HG03103 (cell line): ENCODE measurements at regions not wholly inside any gene's neighbourhood (a gene's known extent, or its start where the extent isn't known, plus 50 kb on each side); places are given as distances from the start of the nearest gene placed in this dataset.

ENCODE experiments used
- ATAC-seq: cut with Tn5 transposase; IDR thresholded peaks from one replicate; pipeline ENCODE4 v1.9.1; 2021; ENCODE audit warnings: low read depth; ENCODE audit not compliant: unreplicated experiment

DNA sequence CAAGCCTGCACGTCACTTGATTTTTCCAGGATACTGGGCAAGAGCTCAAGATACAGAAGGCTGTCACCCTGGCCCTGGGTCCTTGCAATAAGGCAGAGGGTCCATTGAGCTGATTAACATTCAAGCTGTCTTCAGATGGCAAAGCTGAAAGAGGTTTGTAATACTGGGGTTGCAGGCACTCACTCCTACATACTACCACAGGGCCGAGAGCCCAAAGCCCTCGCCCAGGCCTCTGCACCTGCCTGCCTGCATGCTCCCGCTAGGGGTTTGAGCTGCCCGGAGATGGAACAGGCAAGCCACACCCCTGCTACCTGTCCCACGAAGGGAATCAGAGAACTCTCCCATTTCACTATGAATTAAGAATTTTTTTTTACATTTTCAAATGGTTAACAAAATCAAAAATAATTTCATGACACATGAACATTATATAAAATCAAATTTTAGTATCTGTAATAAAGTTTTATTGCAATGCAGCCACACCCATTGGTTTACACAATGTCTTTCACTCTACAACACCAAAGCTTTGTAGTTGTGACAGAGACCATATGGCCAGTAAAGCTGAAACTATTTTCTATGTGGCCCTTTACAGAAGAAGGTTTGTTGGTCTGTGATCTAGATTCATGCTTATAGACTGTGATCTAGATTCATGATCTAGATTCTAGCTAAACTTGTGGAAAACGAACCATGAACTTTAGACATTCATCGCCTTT, 530.4 kb upstream of the IGFBP7 start:
- no peak for ATAC-seq

DNA sequence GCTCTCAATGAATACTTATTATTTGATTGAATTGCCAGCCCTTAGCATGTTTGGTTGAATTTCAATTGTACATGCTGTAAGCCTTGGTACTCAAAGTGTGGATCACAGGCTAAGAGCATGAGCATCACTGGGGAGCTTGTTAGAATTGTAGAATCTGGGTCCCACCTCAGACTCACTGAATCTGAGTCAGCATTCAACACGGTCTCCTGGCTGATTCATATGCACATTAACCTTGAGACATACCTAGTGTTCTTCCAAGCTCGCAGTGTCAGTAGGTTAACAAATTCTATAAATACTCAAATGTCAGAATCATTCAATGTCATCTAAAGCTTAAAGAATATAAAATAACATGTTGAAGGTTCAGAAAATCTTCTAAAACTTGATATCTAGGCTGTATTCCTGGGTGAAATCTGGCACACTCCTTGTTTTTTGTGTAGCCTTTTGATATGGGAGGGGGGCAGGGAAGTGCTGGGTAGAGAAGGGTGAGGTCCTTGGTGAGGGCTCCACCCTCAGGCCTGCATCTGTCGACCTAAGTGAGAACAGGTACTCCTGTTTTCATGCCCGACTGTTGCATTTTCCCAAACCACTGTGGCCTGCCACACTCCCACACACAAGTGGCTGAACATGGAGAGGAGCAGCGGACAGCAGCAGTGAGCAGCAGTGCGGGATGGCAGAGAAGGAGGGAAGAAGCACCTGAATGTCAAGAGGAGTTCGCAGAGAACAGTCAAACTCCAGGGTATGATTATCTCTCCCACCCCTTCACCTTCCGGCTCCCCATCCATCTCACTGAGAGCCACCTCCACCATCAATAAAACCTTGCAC, 529.6 kb upstream of the IGFBP7 start:
- no peak for ATAC-seq

DNA sequence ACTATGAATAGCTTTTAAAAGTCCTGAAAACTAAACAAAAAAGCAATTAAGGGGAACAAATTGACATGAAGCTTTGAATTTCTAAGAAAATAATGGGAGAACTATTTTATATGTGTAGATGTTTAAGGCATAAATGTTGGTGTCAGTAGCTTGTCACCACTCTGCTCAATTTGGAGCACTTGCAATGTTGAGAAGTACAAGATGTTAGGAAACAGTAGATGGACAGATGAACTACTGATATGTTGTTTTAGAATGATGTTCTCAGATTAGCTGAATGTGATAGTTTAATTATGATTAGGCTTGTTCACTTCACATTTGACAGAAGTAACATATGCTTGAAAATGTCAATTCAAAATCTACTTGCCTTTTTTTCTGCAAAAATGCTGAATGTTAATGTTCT, 525.7 kb upstream of the IGFBP7 start:
- no peak for ATAC-seq

DNA sequence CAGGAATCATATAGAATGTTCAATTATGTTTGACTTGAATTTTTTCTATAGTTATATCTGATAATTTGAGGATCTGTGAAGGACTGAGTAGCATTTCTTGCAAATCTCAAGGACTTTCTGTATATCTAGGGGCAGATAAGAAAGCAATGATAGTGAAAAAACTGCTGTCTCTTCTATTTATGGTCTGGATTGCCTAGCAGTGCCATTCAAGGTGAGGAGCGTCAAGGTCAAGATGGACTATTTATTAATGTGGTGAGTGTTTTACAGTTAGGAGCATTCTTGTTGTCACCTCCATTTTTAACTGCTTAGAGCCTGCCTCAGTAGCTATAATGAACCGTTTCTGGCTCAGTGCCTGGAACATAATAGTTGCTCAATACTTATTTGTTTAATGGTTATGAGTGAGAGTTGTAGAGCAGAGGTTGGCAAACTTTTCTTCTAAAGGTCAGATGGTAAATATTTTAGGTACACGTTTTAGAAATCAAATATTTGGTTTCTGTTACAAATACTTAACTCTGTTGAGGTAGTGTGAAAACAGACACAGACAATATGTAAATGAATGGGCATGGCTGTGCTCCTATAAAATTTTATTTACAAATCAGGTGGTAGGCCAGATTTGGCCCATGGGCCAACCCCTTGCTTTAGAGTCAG, 523.2 kb upstream of the IGFBP7 start:
- no peak for ATAC-seq

DNA sequence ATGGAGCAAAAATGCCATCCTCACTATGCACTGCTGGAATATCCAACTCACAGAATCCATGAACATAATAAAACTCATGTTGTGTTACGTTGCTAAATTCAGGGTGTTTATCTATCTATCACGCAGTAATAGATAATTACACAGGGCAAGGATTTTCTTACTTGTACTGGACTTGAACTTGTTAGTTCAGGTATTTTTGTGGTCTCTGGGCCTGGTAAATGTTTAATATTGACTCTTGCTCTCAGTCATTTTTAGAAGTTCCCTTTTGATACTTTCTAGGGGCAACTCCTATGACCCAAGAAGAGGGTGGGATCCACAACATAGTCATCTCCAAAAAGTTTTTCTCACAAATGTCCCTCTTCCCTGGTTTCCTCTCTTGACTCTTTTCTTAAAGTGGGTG, 522.4 kb upstream of the IGFBP7 start:
- ATAC-seq: no peak

DNA sequence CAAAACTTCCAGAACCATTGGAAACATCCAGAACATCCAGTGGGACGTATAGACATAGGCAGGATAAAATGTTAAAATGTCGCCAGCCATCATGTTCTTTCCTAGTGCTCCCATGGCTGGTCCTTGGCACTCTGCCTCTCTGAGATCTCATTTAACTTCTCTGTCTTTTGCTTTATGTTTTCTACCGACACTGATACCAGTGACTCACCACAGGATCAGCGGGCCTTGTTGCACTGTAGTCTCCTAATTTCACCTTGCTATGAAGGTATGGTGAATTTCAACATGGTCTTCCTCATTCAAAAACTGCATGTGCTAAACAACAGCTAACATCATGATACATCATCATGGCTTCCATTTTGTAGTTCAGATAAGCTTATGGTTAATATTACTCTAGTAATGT, 521.0 kb upstream of the IGFBP7 start:
- ATAC-seq: no peak

DNA sequence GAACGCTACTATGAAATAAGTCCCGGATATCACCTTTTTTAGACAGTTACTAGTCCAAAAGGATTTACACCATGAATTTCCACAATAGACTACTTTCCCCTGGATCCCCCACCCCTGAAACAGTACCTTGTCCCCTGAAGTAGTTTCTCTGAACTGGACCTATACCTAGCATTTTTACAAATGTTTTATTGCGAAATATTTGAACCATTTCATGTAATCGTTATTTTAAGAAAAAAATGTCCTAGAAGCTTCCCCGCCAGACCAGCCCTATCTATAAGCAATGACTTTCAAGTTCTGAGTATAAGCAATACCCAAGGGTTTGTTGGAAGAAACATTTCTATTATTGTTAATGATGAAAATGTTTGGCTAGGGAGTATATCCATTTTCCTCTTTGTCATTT, 517.8 kb upstream of the IGFBP7 start:
- no peak for ATAC-seq

DNA sequence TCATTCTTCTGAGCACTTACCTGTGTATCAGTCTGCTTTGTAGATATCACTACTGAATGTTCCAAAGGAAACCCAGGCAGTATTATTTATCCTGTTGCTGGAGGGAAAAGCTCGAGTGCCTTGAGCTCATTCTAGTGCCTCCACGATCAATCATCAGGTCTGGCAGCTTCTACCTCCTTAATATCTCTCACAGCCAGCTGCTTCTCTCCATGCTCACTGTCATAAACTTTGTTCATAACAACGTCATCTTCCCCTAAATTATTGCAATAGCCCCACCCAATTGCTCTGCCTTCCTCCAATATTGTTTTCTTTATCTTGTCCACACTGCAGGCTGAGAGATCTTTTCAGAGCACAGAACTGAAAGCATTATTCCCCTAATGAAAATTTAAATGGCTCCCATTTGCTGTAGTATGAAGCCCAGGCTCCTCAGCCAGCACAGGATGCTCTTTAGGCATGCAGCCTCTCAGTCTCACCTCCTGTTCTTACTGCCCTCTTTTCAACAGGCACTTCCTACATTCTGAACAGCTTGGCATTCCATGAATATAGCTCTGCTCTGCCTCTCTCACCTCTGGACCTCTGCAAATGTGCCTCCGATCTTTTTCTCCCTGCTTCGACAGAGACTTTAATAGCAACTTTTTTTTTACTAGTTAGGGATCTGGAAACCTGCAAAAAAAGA, 504.2 kb upstream of the IGFBP7 start:
- no peak for ATAC-seq

DNA sequence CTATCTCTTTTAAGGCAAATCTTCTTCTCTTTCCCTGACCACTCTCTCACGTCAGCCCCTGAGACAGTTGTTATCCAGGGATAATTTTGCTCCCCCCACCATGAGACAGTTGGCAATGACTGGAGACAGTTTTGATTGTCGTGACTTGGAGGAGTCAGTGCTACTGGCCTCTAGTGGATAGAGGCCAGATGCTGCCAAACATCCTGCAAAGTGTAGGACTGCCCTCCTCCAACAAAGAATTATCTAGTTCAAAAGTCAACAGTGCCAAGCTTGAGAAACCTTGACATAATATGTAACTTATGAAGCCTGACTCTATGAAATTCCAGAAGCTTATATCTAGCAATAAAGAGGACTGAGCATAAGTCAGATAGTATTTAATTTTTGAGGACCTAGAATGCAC, 502.1 kb upstream of the IGFBP7 start:
- no peak for ATAC-seq

DNA sequence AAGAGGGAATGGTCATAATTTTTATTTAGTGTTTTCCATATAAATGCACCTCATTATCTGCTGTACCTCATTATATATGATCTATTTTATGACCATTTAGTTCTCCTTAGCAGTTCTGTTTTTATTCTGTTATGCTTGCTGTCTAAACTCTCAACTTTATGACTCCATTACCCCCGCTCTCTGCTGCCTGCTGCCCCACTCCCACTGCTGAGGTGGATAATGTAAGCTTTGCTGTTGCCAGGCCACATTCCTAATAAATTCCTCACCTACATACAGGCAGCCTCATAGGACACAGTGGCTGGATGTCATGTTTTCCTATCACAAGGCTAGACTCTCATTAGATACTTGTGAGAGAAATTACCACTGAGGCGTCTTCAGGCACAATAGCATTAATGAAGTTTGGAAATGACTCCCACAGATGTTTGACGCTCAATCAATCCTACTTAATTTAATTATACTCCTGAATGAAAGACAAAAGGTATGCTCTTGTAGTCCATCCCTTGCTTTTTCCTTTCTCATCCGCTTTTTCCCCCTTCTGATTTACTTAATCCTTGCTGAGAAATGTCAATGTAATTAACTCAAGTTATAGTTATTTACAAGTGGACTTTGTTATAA, 497.5 kb upstream of the IGFBP7 start:
- no peak for ATAC-seq

DNA sequence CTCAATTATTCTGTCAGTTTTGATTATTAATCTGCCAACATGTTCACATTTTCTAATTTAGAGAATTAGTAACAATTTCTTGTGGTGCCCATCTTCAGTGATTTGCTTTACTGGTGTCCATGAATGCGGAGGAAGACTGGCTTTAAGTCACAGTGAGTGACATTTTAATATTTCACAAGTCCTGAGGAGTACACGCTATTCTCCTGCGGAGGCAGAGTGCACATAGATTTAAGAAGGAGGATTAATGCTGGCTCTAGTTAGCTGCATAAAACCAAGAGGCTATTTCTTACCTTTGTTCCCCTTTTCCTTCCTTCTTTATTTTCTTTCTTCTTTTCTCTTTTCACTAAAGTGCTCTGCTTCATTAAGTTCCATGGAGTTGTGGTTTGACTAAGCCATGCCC, 495.2 kb upstream of the IGFBP7 start:
- ATAC-seq: no peak

DNA sequence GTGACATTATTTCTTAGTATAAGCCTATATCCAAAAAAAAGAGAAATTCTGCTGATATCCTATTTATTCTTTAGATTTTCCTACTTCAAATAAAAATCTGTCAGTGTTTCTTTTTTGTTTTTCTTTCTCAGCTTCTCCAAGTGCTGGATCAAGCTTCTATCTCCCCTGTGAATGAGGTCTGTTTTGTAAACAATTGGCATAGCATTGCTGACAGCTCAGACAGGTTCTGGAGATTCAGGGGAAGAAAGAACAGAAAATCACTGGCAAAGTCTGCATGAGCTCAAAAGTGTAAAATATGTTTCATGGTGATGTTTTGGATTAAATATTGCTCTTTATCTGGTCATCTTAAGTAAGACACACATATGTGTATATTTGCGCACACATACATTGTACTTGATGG, 492.0 kb upstream of the IGFBP7 start:
- ATAC-seq: no peak

DNA sequence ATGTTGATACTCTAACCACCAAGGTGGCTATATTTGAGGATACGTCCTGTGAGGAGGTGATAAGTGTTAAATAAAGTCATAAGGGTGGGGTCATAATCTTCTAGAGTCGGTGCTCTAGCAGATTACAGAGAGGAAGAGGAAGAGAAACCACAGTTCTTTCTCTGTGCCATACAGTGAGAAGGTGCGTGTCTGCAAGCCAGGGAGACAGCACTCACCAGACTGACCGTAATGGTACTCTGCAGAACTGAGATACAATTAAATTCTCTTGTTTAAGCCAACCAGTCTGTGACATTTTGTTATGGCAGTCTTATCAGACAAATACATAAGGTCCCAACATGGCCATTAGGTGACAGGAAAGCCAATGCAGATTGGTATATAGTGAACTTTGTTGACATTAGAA, 480.9 kb upstream of the IGFBP7 start:
- ATAC-seq: no peak

DNA sequence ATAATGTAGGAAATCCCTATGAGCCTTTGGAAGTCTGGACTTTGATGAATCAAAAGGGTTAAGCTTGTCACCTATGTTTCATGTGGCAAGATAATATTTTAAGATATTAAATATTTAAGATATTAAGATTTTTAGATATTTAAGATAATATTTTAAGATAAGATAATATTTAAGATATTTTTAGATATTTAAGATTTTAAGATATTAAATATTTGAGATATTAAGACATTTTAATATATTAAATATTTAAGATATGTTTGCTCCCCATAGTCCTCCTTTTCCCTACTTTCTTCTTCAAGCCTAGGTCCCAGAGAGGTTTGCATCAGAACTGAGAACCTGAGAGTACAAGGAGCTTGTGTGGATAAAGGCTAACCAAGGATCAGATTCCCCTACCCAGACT, 478.4 kb upstream of the IGFBP7 start:
- no peak for ATAC-seq

DNA sequence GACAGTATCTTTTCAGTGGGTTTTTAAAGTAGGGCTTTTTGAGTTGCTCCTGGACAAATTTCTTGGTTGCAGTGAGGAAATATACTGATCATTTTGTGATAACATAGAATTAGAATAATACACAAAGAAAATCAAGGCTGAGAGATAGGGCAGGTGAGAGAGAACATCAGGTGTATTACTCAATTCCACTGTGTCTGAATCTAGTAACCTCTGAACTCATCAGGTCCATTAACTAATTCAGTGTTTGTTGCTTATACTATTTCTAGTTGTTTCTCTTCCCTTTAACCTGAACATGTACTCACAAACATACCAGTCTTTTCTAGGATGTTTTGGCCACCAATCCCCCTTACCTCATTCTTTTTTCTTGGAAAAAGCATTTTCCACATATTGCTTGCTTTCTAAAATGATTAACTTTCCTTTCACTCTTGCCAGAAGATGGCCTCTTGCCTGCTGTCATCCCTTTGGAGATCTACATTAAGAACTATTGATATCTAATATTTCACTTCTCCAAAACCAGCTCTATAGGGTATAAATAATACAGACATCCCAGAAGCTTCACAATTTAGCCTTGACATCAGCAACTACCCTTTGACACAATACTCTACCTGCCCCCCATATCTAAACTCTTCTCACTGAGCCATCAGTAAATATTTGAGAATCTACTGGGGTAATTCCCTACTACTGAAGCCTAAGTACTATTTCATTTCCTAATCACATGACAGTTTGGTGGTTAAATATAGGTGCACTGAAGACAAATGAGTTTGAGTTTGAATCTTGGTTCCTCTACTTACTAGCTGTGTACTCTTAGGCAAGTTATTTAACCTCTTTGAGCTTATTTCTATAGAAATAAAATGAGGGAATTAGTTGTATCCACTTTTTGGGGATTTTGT, 470.8 kb upstream of the IGFBP7 start:
- ATAC-seq: no peak

DNA sequence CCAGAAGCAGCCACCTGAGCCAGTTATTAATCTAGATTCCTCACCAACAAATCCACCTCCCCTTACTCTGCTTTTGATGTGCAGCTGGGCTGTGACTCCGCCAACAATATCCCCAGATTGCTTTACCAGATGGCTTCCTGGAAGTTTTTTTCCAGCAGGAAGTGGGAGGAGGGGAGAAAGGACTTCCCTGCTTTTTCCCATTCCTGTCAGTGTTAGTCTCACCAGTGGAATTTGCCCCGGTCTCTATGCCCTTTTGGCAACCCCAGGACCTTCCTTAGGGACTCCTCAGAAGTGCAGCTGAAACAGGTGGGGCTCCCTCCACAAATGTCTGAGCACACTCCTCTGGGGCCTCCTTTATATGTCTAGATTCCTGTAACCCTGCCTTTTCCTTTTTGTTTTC, 465.2 kb upstream of the IGFBP7 start:
- ATAC-seq: no peak

DNA sequence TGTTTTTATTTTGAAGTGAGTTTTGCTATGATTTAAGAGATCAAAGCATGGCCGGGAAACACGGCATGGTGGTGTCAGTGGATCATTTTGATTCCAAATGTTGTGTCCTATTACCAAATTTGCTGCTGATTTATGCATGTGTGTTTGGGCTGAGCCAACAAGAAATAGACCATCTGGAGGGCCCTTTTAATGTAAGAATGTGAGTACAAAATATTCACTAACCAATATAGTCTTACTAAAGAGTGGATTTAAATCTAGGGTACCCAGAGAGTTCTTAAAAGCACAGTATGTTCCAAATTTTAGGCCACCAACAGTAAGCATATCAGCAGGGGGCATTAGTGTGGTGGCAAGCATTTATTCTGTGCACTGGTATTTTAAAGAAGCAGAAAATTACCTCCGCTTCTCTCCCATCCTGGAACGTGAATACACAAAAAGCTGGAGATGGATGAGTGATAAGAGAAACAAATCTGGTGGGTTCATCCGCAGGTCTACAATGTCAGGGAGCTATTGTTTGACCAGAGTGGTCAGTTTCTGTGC, 444.4 kb upstream of the IGFBP7 start:
- no peak for ATAC-seq

DNA sequence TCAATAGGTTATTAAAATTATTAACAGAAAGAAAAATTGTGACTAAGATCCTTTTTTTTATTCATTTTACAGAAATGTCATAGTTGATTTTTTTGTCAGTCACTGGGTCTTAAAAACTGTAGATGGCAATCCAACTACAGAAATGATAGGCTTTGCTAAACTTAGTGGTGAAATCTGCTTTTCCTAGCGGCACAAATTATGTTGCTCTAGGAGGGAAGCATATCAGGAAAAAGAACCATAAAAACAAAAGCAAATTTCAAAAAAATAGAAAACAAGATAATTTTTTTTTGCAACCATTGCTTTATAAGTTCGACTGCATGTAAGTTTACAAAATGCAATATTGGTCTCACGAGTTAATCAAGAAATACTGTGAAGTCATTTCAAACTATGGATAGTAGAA, 443.5 kb upstream of the IGFBP7 start:
- ATAC-seq: no peak

DNA sequence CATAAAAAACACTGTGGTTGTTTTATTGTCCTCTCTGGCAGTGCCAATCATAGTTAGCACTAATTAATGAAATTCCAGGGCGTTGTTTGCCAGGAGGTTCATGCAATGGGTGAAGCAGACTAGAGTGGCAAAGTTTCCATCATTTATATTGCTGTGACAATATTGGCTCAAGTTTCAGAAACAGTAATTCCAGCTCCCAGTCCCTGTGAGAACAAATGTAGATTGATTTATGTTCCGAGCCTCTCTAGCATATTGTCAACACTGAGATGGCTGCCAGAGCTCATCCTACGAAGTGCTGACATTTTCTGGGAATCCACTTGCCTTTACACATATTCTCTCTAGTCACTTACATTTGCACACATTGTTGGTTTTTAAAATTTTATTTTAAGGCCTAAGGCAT, 440.0 kb upstream of the IGFBP7 start:
- no peak for ATAC-seq

DNA sequence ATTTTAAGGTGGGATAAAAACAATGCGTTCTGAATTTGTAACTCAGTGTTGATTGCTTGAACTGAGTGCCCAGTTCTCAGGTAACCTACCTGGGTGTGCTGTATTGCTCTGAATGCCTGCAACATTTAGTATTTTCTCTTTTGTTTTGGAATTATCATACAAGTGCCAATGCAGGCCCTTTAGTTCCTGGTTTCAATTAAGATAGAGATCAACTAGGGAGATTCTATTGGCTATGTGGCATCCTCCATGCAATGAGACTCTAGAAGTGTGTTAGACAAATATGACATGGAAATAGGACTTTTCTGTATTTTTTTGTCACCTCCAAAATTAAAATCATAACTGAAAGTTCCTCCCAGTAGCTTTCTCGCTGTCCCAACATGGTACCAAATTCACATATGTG, 438.7 kb upstream of the IGFBP7 start:
- no peak for ATAC-seq
